Neutrophil (primary cell): ENCODE measurements at regions not wholly inside any gene's neighbourhood (a gene's known extent, or its start where the extent isn't known, plus 50 kb on each side); places are given as distances from the start of the nearest gene placed in this dataset.

Source experiments
- H3K27ac ChIP-seq: fragments of 200-600 bp; sonication (generic); 2 replicates; pipeline ENCODE4 v1.5.1; 2016; ENCODE audit warnings: mild to moderate bottlenecking, moderate library complexity
- H3K27me3 ChIP-seq: fragments of 200-600 bp; sonication (generic); 2 replicates; pipeline ENCODE4 v1.6.0; 2016; ENCODE audit warnings: mild to moderate bottlenecking
- H3K36me3 ChIP-seq: fragments of 200-600 bp; sonication (generic); 2 replicates; pipeline ENCODE4 v1.5.1; 2017
- H3K4me1 ChIP-seq, 2 experiments: fragments of 200-600 bp in 1 of 2; sonication (generic) in 1 of 2; 1 replicate in 1 of 2; 2 replicates in 1 of 2; pipeline versions ENCODE4 v1.5.1 to v1.6.1; 2013 to 2016; ENCODE audit warnings: low read depth in 1 of 2, low read length in 1 of 2, mild to moderate bottlenecking in 1 of 2, moderate library complexity in 1 of 2; ENCODE audit not compliant: control insufficient read depth in 1 of 2, insufficient read depth in 1 of 2
- H3K4me3 ChIP-seq, 2 experiments: fragments of 200-600 bp in 1 of 2; sonication (generic) in 1 of 2; 1 replicate in 1 of 2; 2 replicates in 1 of 2; pipeline ENCODE4 v1.5.1; 2013 to 2016; ENCODE audit warnings: low read depth in 1 of 2, low read length in 1 of 2, mild to moderate bottlenecking in 1 of 2, moderate library complexity in 1 of 2
- H3K9me3 ChIP-seq: fragments of 200-600 bp; sonication (generic); 2 replicates; pipeline ENCODE4 v1.5.1; 2016
- TF ChIP-seq, protein P1 (sequence below): fragments of 200-600 bp; sonication (generic); IDR thresholded peaks from 2 replicates; pipeline ENCODE4 v1.5.1; 2016; ENCODE audit warnings: antibody characterized with exemption

DNA sequence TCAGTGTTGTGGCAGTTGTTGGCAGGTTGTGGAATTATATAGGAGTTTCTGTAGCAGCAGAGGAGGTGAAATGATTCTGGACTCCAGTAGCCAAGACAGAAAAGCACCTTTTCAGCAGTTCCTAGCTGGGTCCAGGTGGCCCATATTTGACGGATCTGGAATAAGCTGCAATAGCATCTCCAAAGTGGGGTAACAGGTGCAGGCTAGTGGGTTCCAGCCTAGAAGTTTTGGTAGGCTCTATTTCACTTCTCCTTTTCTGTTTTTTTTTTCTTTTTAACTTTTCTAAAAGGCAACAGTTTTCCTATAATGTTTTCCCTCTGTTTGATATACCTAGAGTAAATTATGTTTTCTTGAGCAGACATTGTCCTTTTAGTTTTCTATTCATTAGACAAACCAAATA, 392.5 kb downstream of the C4orf33 start:
- H3K27ac ChIP-seq = no peak overlapping the region
- no peaks in the 10 kb centered on the region for H3K36me3 ChIP-seq
- H3K9me3 ChIP-seq = no peaks in the 10 kb centered on the region
- H3K4me1 ChIP-seq = no peaks in the 10 kb centered on the region
- TF ChIP-seq, protein P1, sequence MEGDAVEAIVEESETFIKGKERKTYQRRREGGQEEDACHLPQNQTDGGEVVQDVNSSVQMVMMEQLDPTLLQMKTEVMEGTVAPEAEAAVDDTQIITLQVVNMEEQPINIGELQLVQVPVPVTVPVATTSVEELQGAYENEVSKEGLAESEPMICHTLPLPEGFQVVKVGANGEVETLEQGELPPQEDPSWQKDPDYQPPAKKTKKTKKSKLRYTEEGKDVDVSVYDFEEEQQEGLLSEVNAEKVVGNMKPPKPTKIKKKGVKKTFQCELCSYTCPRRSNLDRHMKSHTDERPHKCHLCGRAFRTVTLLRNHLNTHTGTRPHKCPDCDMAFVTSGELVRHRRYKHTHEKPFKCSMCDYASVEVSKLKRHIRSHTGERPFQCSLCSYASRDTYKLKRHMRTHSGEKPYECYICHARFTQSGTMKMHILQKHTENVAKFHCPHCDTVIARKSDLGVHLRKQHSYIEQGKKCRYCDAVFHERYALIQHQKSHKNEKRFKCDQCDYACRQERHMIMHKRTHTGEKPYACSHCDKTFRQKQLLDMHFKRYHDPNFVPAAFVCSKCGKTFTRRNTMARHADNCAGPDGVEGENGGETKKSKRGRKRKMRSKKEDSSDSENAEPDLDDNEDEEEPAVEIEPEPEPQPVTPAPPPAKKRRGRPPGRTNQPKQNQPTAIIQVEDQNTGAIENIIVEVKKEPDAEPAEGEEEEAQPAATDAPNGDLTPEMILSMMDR = no peak
- no peak overlapping the region for H3K4me3 ChIP-seq
- no peaks in the 10 kb centered on the region for H3K27me3 ChIP-seq

DNA sequence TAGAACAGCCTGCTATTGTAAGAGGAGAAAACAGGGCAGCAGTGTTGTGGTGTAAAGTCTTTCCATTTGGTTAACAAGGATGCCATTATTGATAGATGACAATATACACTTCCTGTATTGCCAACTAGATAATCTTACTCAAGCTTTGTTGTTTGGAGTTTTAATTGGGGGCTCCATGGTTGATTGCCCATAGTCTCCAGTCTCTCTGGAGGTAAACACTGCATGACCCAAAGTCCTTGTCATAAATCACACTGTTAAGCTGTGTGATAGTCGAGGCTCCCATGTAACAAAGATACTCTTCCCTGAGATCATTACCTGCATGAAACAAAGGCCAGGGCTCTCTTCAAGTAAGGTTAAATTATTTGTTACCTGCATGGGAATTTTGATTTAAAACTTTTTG, 394.6 kb downstream of the C4orf33 start:
- H3K27ac ChIP-seq = no peak overlapping the region
- TF ChIP-seq, protein P1 = no peak
- H3K4me1 ChIP-seq = no peaks in the 10 kb centered on the region
- H3K27me3 ChIP-seq = no peaks in the 10 kb centered on the region
- no peaks in the 10 kb centered on the region for H3K9me3 ChIP-seq
- H3K36me3 ChIP-seq = no peaks in the 10 kb centered on the region
- no peak overlapping the region for H3K4me3 ChIP-seq

DNA sequence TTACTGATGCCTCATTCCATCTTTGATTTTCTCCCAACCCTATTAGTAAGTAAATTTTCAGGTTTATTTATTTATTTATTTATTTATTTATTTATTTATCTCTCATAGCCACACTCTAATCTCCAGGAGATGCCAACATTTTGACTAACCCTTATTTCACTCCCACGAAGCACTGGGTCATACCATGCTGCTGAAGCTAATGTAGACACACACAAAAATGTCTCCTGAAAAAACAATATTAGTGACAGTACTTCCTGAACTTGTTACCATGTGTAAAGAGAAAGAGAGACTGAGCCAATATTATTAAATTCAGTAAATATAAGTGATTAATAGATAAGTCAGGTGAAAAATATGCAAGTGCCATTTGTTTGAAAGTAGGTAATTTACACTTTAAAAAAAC, 402.7 kb downstream of the C4orf33 start:
- Histone ChIP-seq H3K27ac (no peak overlapping the region), H3K36me3 (no peaks in the 10 kb centered on the region), H3K4me1 (no peaks in the 10 kb centered on the region), H3K9me3 (no peaks in the 10 kb centered on the region), H3K27me3 (no peaks in the 10 kb centered on the region), H3K4me3 (no peak overlapping the region)
- TF ChIP-seq, protein P1 = no peak

DNA sequence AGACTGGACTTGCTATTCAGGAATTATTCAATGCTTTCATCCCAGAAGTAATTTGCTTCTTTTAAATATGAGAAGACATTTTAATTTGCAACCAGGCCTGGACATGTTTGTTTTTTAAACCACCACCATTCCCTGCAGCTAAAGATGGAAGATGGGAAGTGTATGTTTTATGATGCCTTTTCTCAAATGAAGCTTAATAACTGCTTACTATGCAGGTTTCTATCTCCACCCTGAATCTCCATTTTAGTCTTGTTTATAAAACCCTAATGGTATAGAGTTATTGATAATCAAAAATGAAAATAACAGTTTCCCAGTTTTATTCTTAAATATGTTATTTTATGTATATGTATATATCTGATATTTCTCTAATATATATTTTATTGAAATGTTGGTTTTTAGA, 418.9 kb downstream of the C4orf33 start:
- no peaks in the 10 kb centered on the region for H3K27me3 ChIP-seq
- H3K9me3 ChIP-seq = no peaks in the 10 kb centered on the region
- H3K4me1 ChIP-seq = no peaks in the 10 kb centered on the region
- TF ChIP-seq, protein P1 = no peak
- H3K4me3 ChIP-seq = no peak overlapping the region
- H3K36me3 ChIP-seq = no peaks in the 10 kb centered on the region
- no peak overlapping the region for H3K27ac ChIP-seq

DNA sequence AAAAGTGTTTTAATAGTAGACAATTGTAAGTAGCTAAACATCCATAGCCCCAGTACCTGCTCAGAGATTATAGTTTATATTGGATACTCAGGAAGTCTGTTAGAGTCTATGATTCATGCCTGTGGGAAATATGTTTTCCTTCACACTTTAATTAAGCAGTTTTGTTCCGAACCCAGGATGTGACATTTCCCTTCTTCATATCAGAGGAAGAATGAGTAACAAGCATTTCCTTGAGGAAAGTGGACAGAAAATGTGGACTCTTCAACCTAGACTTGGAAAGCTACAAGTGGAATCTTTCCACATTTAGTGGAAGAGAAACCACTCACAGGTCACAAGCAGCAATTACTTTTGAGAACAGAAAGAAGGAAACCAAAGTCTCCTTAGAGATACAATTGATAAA, 419.4 kb downstream of the C4orf33 start:
- H3K27ac ChIP-seq = no peak overlapping the region

More for the DNA sequence above, 419.4 kb downstream of the C4orf33 start:
- Histone ChIP-seq H3K4me1 (no peaks in the 10 kb centered on the region), H3K36me3 (no peaks in the 10 kb centered on the region), H3K27me3 (no peaks in the 10 kb centered on the region), H3K9me3 (no peaks in the 10 kb centered on the region), H3K4me3 (no peak overlapping the region)
- TF ChIP-seq, protein P1 = no peak
